SJCRH30 (cell line): ENCODE measurements at regions not wholly inside any gene's neighbourhood (a gene's known extent, or its start where the extent isn't known, plus 50 kb on each side); places are given as distances from the start of the nearest gene placed in this dataset.
A peak's percentile ranks its signal among the peaks of the same experiment; 100 is the strongest.

Experiments used
- DNase-seq, 2 experiments: peaks; one replicate each; pipeline ENCODE4 v3.0.0-alpha.2; 2015 to 2020
- H3K27ac ChIP-seq: fragments of 250-450 bp; sonication (Bioruptor Pico); 2 replicates; pipeline ENCODE4 v1.5.1; 2020; ENCODE audit warnings: mild to moderate bottlenecking, moderate library complexity
- H3K27me3 ChIP-seq: fragments of 250-450 bp; sonication (Bioruptor Pico); 2 replicates; pipeline ENCODE4 v1.5.1; 2020; ENCODE audit warnings: mild to moderate bottlenecking, moderate library complexity
- H3K36me3 ChIP-seq: fragments of 250-450 bp; sonication (Bioruptor Pico); 2 replicates; pipeline ENCODE4 v1.5.1; 2020; ENCODE audit warnings: mild to moderate bottlenecking, moderate library complexity
- H3K4me1 ChIP-seq: fragments of 250-450 bp; sonication (Bioruptor Pico); 2 replicates; pipeline ENCODE4 v1.5.1; 2020; ENCODE audit warnings: mild to moderate bottlenecking, moderate library complexity
- H3K4me3 ChIP-seq: fragments of 250-450 bp; sonication (Bioruptor Pico); 2 replicates; pipeline ENCODE4 v1.5.1; 2020; ENCODE audit warnings: mild to moderate bottlenecking, moderate library complexity
- H3K9me3 ChIP-seq: fragments of 250-450 bp; sonication (Bioruptor Pico); replicated peaks from 2 replicates; pipeline ENCODE4 v1.5.1; 2020; ENCODE audit warnings: mild to moderate bottlenecking, moderate library complexity

GRCh38 chr2:61774351-61774750, 79.5 kb downstream of the FAM161A start:
- Histone ChIP-seq H3K27me3 (peaks cover 3% of the 10 kb centered on the region; the same call in 1 of the 2 replicates), H3K4me3 (no peak overlapping the region), H3K36me3 (no peaks in the 10 kb centered on the region), H3K4me1 (no peaks in the 10 kb centered on the region), H3K9me3 (no peaks in the 10 kb centered on the region), H3K27ac (no peak overlapping the region)
- no peak for DNase-seq

- Histone ChIP-seq H3K4me1 (no peaks in the 10 kb centered on the region), H3K27me3 (peaks cover 3% of the 10 kb centered on the region; the same call in 1 of the 2 replicates), H3K4me3 (no peak overlapping the region), H3K27ac (no peak overlapping the region), H3K9me3 (no peaks in the 10 kb centered on the region), H3K36me3 (no peaks in the 10 kb centered on the region)
- no peak for DNase-seq
Measured at GRCh38 chr2:61771904-61772845, 81.7 kb downstream of the FAM161A start.

GRCh38 chr2:61770746-61771145, 83.1 kb downstream of the FAM161A start:
- DNase-seq = no peak
- no peak overlapping the region for H3K27ac ChIP-seq
- peaks cover 3% of the 10 kb centered on the region; the same call in 1 of the 2 replicates for H3K27me3 ChIP-seq
- H3K4me1 ChIP-seq = no peaks in the 10 kb centered on the region
- no peak overlapping the region for H3K4me3 ChIP-seq
- no peaks in the 10 kb centered on the region for H3K36me3 ChIP-seq
- no peaks in the 10 kb centered on the region for H3K9me3 ChIP-seq

- no peaks in the 10 kb centered on the region for H3K4me1 ChIP-seq
- H3K36me3 ChIP-seq = no peaks in the 10 kb centered on the region
- H3K27ac ChIP-seq = no peak overlapping the region
- DNase-seq = no peak
- peaks cover 3% of the 10 kb centered on the region; the same call in 1 of the 2 replicates for H3K27me3 ChIP-seq
- H3K4me3 ChIP-seq = no peak overlapping the region
- H3K9me3 ChIP-seq = no peaks in the 10 kb centered on the region
Measured at GRCh38 chr2:61770298-61770697, 83.6 kb downstream of the FAM161A start.

- Histone ChIP-seq H3K9me3 (no peaks in the 10 kb centered on the region), H3K27me3 (peaks cover 3% of the 10 kb centered on the region; the same call in 1 of the 2 replicates), H3K36me3 (no peaks in the 10 kb centered on the region), H3K4me1 (no peaks in the 10 kb centered on the region), H3K4me3 (no peak overlapping the region), H3K27ac (no peak overlapping the region)
- DNase-seq = no peak
Measured at GRCh38 chr2:61769093-61769675, 84.7 kb downstream of the FAM161A start.

GRCh38 chr2:61764035-61764800, 89.6 kb downstream of the FAM161A start:
- peak; percentile 96 to 98 for DNase-seq

GRCh38 chr2:61763605-61764034, 90.2 kb downstream of the FAM161A start:
- 0 out of 2 replicates have a peak, but pooled peaks cover 4% of the 10 kb centered on the region for H3K4me1 ChIP-seq
- peak; percentile 79 to 83 for DNase-seq
- H3K27ac ChIP-seq = peak overlapping the region; percentile 82
- no peaks in the 10 kb centered on the region for H3K36me3 ChIP-seq
- H3K9me3 ChIP-seq = no peaks in the 10 kb centered on the region
- peak overlapping the region; percentile 75 for H3K4me3 ChIP-seq
- H3K27me3 ChIP-seq = no peaks in the 10 kb centered on the region; the same call in 1 of the 2 replicates

More at GRCh38 chr2:61764035-61764800, 89.6 kb downstream of the FAM161A start:
- Histone ChIP-seq H3K9me3 (no peaks in the 10 kb centered on the region), H3K36me3 (no peaks in the 10 kb centered on the region), H3K4me3 (peak overlapping the region; percentile 75), H3K27me3 (no peaks in the 10 kb centered on the region; the same call in 1 of the 2 replicates), H3K27ac (peak overlapping the region; percentile 82), H3K4me1 (0 out of 2 replicates have a peak, but pooled peaks cover 4% of the 10 kb centered on the region)

GRCh38 chr2:61762292-61762691, 91.6 kb downstream of the FAM161A start:
- H3K27me3 ChIP-seq = no peaks in the 10 kb centered on the region; the same call in 1 of the 2 replicates
- no peaks in the 10 kb centered on the region for H3K36me3 ChIP-seq
- H3K4me1 ChIP-seq = 0 out of 2 replicates have a peak, but pooled peaks cover 4% of the 10 kb centered on the region
- DNase-seq = no peak
- no peak overlapping the region for H3K4me3 ChIP-seq
- no peak overlapping the region for H3K27ac ChIP-seq
- no peaks in the 10 kb centered on the region for H3K9me3 ChIP-seq

GRCh38 chr2:61759718-61760117, 94.1 kb downstream of the FAM161A start:
- H3K9me3 ChIP-seq = no peaks in the 10 kb centered on the region
- no peak for DNase-seq
- 0 out of 2 replicates have a peak, but pooled peaks cover 4% of the 10 kb centered on the region for H3K4me1 ChIP-seq
- no peak overlapping the region for H3K4me3 ChIP-seq
- no peaks in the 10 kb centered on the region for H3K36me3 ChIP-seq
- no peak overlapping the region for H3K27ac ChIP-seq
- H3K27me3 ChIP-seq = no peaks in the 10 kb centered on the region

GRCh38 chr2:61759005-61759404, 94.9 kb downstream of the FAM161A start:
- H3K4me3 ChIP-seq = no peak overlapping the region
- no peak overlapping the region for H3K27ac ChIP-seq
- no peaks in the 10 kb centered on the region for H3K27me3 ChIP-seq
- H3K9me3 ChIP-seq = no peaks in the 10 kb centered on the region
- H3K4me1 ChIP-seq = 0 out of 2 replicates have a peak, but pooled peaks cover 4% of the 10 kb centered on the region
- no peaks in the 10 kb centered on the region for H3K36me3 ChIP-seq
- no peak for DNase-seq

- 0 out of 2 replicates have a peak, but pooled peaks cover 4% of the 10 kb centered on the region for H3K4me1 ChIP-seq
- H3K27ac ChIP-seq = no peak overlapping the region
Measured at GRCh38 chr2:61758159-61758558, 95.7 kb downstream of the FAM161A start.

GRCh38 chr2:61753512-61753911, 100.3 kb downstream of the FAM161A start:
- Histone ChIP-seq H3K27ac (no peak overlapping the region), H3K4me3 (no peak overlapping the region), H3K4me1 (no peaks in the 10 kb centered on the region)

More at GRCh38 chr2:61758159-61758558, 95.7 kb downstream of the FAM161A start:
- H3K9me3 ChIP-seq = no peaks in the 10 kb centered on the region
- no peaks in the 10 kb centered on the region for H3K27me3 ChIP-seq
- no peaks in the 10 kb centered on the region for H3K36me3 ChIP-seq
- DNase-seq = no peak
- no peak overlapping the region for H3K4me3 ChIP-seq

GRCh38 chr2:61750624-61751023, 103.2 kb downstream of the FAM161A start:
- DNase-seq = no peak
- H3K4me3 ChIP-seq = no peak overlapping the region
- H3K9me3 ChIP-seq = no peaks in the 10 kb centered on the region
- no peaks in the 10 kb centered on the region for H3K4me1 ChIP-seq
- no peaks in the 10 kb centered on the region for H3K27me3 ChIP-seq
- no peaks in the 10 kb centered on the region for H3K36me3 ChIP-seq
- H3K27ac ChIP-seq = no peak overlapping the region

More at GRCh38 chr2:61753512-61753911, 100.3 kb downstream of the FAM161A start:
- no peak for DNase-seq
- H3K36me3 ChIP-seq = no peaks in the 10 kb centered on the region
- no peaks in the 10 kb centered on the region for H3K27me3 ChIP-seq
- no peaks in the 10 kb centered on the region for H3K9me3 ChIP-seq

GRCh38 chr2:61742955-61743354, 110.9 kb downstream of the FAM161A start:
- no peak for DNase-seq
- no peaks in the 10 kb centered on the region for H3K27me3 ChIP-seq
- no peak overlapping the region for H3K27ac ChIP-seq
- no peaks in the 10 kb centered on the region; the same call in 1 of the 2 replicates for H3K9me3 ChIP-seq
- H3K36me3 ChIP-seq = no peaks in the 10 kb centered on the region
- no peaks in the 10 kb centered on the region for H3K4me1 ChIP-seq
- no peak overlapping the region for H3K4me3 ChIP-seq
